Spleen (tissue), 11 donors: ENCODE measurements at regions not wholly inside any gene's neighbourhood (a gene's known extent, or its start where the extent isn't known, plus 50 kb on each side); places are given as distances from the start of the nearest gene placed in this dataset.

ENCODE experiments used
- DNase-seq: peaks from one replicate; pipeline ENCODE4 v3.0.0-alpha.2; 2020
- H3K27ac ChIP-seq, 8 donors: fragments of 200-600 bp; sonication (generic) in 7 of 8; 1 replicate in 4 of 8; 2 replicates in 4 of 8; pipeline versions ENCODE4 v1.5.0 to v1.8.0; 2016 to 2021; ENCODE audit warnings: inconsistent platforms in 4 of 8, mild to moderate bottlenecking in 4 of 8, moderate library complexity in 1 of 8
- H3K27me3 ChIP-seq, 7 donors: fragments of 200-600 bp; sonication (generic) in 6 of 7; replicated peaks in 1 of 7; 1 replicate in 4 of 7; 2 replicates in 3 of 7; pipeline versions ENCODE4 v1.5.0 to v1.8.0; 2016 to 2021; ENCODE audit warnings: inconsistent platforms in 3 of 7, mild to moderate bottlenecking in 1 of 7
- H3K36me3 ChIP-seq, 6 donors: fragments of 200-600 bp; sonication (generic) in 5 of 6; 1 replicate in 4 of 6; 2 replicates in 2 of 6; pipeline versions ENCODE4 v1.5.0 to v1.8.0; 2016 to 2021; ENCODE audit warnings: inconsistent platforms in 2 of 6
- H3K4me1 ChIP-seq, 6 donors: fragments of 200-600 bp; sonication (generic) in 5 of 6; 1 replicate in 3 of 6; 2 replicates in 3 of 6; pipeline versions ENCODE4 v1.5.0 to v1.8.0; 2016 to 2021; ENCODE audit warnings: inconsistent platforms in 3 of 6
- H3K4me3 ChIP-seq, 8 donors: fragments of 200-600 bp; sonication (generic) in 7 of 8; 1 replicate in 4 of 8; 2 replicates in 4 of 8; pipeline versions ENCODE4 v1.5.0 to v1.8.0; 2016 to 2021; ENCODE audit warnings: inconsistent platforms in 4 of 8, mild to moderate bottlenecking in 4 of 8, moderate library complexity in 2 of 8
- H3K9me3 ChIP-seq, 8 donors: fragments of 200-600 bp; sonication (generic) in 7 of 8; 1 replicate in 4 of 8; 2 replicates in 4 of 8; pipeline versions ENCODE4 v1.5.0 to v1.8.0; 2016 to 2021; ENCODE audit warnings: inconsistent platforms in 4 of 8
- POLR2A ChIP-seq, 3 donors: fragments of 450-650 bp; IDR thresholded peaks; one replicate each; pipeline ENCODE4 v1.5.1; 2017; ENCODE audit warnings: antibody characterized with exemption in 3 of 3, mild to moderate bottlenecking in 1 of 3
- POLR2AphosphoS5 ChIP-seq, 3 donors: sonication (generic); formaldehyde crosslinking; IDR thresholded peaks; one replicate each; pipeline ENCODE4 v1.5.1; 2017; ENCODE audit warnings: antibody characterized with exemption in 3 of 3
- whole genome bisulfite sequencing, 5 donors: extraction: QIAGEN DNeasy Blood & Tissue Kit in 3 of 5; methylation state at CpG; one replicate each; pipeline versions ENCODE4 v1.1.5 to v1.1.7; 2013 to 2018; 5-methylcytosine and 5-hydroxymethylcytosine counted together
- intact Hi-C: fragments of 100-400 bp; cut with DNase I; formaldehyde crosslinking; loops from one replicate; pipeline ENCODE4 v1.15.0; 2023; ENCODE audit warnings: low total_unique reads
- TF ChIP-seq, protein P1 (sequence below), 11 experiments: fragments of 200-600 bp in 7 of 11; fragments of 450-650 bp in 4 of 11; sonication (generic) in 4 of 11; IDR thresholded peaks in 8 of 11; conservative IDR thresholded peaks in 3 of 11; 1 replicate in 7 of 11; 2 replicates in 4 of 11; pipeline versions ENCODE4 v1.4.0 to v1.8.0; 2016 to 2021; ENCODE audit warnings: antibody characterized with exemption in 11 of 11, inconsistent platforms in 4 of 11, mild to moderate bottlenecking in 1 of 11
- donor health status: healthy with polysubstance abuse.
- donor health status: DM: no; HTN: no; CAD: no; lungs with moderate emphysema.
- donor health status: DM: no; HTN: no; CAD: no.
- donor health status: Bipolar disorder and iron deficiency.
- donor health status: healthy.
- donor health status: DM: no; HTN: no; CAD: no.
- donor health status: DM: yes; HTN: yes; CAD: no.

DNA sequence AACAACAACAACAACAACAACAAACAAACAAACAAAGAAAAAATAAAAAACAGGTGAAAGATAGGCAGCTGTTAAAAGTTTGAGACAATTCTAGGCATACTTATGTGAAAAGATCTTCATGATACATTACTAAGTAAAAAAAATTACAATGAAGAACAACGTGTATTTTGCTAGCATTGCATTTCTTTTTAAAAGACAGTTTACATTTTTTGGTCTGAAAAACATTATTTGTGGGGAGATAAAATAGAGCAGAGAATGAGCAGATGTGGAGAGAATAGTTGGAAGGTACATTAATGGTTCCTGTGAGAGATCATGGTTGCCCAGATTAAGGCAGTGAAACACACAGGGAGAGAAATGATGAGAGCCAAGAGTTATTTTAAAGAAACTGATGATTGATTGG, 210.2 kb upstream of the MKLN1 start:
- WGBS, 5 donors: 73 to 91% (median 85%) methylated on average over 1 of the region's 1 CpG
- Histone ChIP-seq H3K4me1 (peaks cover 0 to 7% (median 4%) of the 10 kb centered on the region in 6 donors), H3K9me3 (peaks cover 0 to 15% (median 11%) of the 10 kb centered on the region in 8 donors), H3K27me3 (no peaks in the 10 kb centered on the region), H3K27ac (no peak overlapping the region), H3K4me3 (no peak overlapping the region), H3K36me3 (no peaks in the 10 kb centered on the region)
- no peak for TF ChIP-seq POLR2AphosphoS5 (IDR thresholded peaks at IDR 0.05)
- TF ChIP-seq, protein P1, sequence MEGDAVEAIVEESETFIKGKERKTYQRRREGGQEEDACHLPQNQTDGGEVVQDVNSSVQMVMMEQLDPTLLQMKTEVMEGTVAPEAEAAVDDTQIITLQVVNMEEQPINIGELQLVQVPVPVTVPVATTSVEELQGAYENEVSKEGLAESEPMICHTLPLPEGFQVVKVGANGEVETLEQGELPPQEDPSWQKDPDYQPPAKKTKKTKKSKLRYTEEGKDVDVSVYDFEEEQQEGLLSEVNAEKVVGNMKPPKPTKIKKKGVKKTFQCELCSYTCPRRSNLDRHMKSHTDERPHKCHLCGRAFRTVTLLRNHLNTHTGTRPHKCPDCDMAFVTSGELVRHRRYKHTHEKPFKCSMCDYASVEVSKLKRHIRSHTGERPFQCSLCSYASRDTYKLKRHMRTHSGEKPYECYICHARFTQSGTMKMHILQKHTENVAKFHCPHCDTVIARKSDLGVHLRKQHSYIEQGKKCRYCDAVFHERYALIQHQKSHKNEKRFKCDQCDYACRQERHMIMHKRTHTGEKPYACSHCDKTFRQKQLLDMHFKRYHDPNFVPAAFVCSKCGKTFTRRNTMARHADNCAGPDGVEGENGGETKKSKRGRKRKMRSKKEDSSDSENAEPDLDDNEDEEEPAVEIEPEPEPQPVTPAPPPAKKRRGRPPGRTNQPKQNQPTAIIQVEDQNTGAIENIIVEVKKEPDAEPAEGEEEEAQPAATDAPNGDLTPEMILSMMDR (IDR thresholded peaks at IDR 0.05 in 8 of 11, conservative IDR thresholded peaks at IDR 0.05 in 3 of 11): no peak
- TF ChIP-seq POLR2A (IDR thresholded peaks at IDR 0.05): no peak
- DNase-seq: no peak
- intact Hi-C loops: no loop called here

- TF ChIP-seq, protein P1 (IDR thresholded peaks at IDR 0.05 in 8 of 11, conservative IDR thresholded peaks at IDR 0.05 in 3 of 11): no peak
- TF ChIP-seq POLR2A (IDR thresholded peaks at IDR 0.05) (no peak), POLR2AphosphoS5 (IDR thresholded peaks at IDR 0.05) (no peak)
- peaks cover 0 to 20% (median 11%) of the 10 kb centered on the region in 6 donors for H3K4me1 ChIP-seq
- intact Hi-C loops: no loop called here
- H3K4me3 ChIP-seq: no peak overlapping the region
- H3K36me3 ChIP-seq: no peaks in the 10 kb centered on the region
- no peak overlapping the region for H3K27ac ChIP-seq
- no peaks in the 10 kb centered on the region for H3K27me3 ChIP-seq
- 98 to 100% (median 100%) methylated on average over 1 of the region's 1 CpG for WGBS, 5 donors
- peaks cover 0 to 15% (median 11%) of the 10 kb centered on the region in 8 donors for H3K9me3 ChIP-seq
- no peak for DNase-seq
Measured at GRCh38 chr7:131119381-131119780, 208.3 kb upstream of the MKLN1 start.

DNA sequence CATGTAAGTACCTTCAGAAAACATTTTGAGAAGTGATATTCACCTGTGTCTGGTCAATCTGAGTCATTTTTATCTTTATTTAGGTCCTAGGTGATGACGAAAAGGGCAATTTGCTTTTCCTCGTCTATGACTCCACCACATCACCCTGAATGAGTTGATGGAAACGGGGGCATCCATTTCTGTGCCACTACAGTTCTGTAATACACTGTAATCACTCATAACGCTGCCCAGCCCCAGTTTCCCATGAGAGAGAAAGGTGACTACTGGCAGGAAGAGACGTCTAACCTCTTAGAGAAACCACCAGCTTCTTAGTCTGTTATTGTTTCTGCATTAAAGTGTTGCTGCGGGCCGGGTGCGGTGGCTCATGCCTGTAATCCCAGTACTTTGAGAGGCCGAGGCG, 205.3 kb upstream of the MKLN1 start:
- Histone ChIP-seq H3K27me3 (no peaks in the 10 kb centered on the region), H3K9me3 (peaks cover 0 to 15% (median 11%) of the 10 kb centered on the region in 8 donors), H3K4me3 (no peak overlapping the region), H3K27ac (no peak overlapping the region), H3K36me3 (no peaks in the 10 kb centered on the region), H3K4me1 (peaks cover 0 to 28% (median 14%) of the 10 kb centered on the region in 6 donors)
- no peak for DNase-seq
- intact Hi-C loops: no loop called here
- 77 to 85% (median 84%) methylated on average over 10 of the region's 10 CpGs for WGBS, 5 donors
- TF ChIP-seq POLR2A (IDR thresholded peaks at IDR 0.05) (no peak), POLR2AphosphoS5 (IDR thresholded peaks at IDR 0.05) (no peak)
- TF ChIP-seq, protein P1 (IDR thresholded peaks at IDR 0.05 in 8 of 11, conservative IDR thresholded peaks at IDR 0.05 in 3 of 11): no peak

GRCh38 chr7:131124001-131124629, 203.6 kb upstream of the MKLN1 start:
- no peaks in the 10 kb centered on the region for H3K36me3 ChIP-seq
- intact Hi-C loops: no loop called here
- WGBS, 5 donors: 54 to 80% (median 69%) methylated on average over 4 of the region's 4 CpGs
- TF ChIP-seq, protein P1 (IDR thresholded peaks at IDR 0.05 in 8 of 11, conservative IDR thresholded peaks at IDR 0.05 in 3 of 11): no peak
- TF ChIP-seq POLR2A (IDR thresholded peaks at IDR 0.05) (no peak), POLR2AphosphoS5 (IDR thresholded peaks at IDR 0.05) (peak in 1 of 3 donors; percentile 72)
- H3K9me3 ChIP-seq: peaks cover 0 to 10% (median 7%) of the 10 kb centered on the region in 8 donors
- H3K27ac ChIP-seq: peak overlapping the region in 7 of 8 donors; percentile 31 to 71 (median 48)
- no peaks in the 10 kb centered on the region for H3K27me3 ChIP-seq
- no peak for DNase-seq
- peaks cover 0 to 28% (median 14%) of the 10 kb centered on the region in 6 donors for H3K4me1 ChIP-seq
- H3K4me3 ChIP-seq: no peak overlapping the region
